ENCODE measurements at regions not wholly inside any gene's neighbourhood (a gene's known extent, or its start where the extent isn't known, plus 50 kb on each side); places are given as distances from the start of the nearest gene placed in this dataset.

DNA sequence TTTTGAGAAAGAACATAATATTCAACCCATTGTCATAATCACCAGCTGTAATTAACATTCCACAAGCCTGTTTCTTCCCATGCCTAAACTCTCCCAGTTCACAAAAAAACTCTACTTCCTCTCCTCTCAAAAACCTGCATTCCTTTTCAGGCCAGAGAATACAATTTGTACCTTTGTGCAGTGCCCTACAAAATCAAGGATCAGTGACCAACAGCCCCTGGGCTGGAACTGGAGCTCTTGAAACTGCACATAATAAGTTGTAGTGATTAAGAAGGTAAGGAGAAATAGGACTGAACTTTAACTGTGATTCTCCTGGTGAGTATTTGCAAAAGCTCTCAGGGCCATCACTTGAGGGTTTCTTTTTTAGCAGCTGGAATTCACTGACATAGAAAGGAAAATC is 472.7 kb downstream of the RFC3 start:
- no peak for DNase-seq (ENCODE audit: extremely low read depth, low read depth)

DNA sequence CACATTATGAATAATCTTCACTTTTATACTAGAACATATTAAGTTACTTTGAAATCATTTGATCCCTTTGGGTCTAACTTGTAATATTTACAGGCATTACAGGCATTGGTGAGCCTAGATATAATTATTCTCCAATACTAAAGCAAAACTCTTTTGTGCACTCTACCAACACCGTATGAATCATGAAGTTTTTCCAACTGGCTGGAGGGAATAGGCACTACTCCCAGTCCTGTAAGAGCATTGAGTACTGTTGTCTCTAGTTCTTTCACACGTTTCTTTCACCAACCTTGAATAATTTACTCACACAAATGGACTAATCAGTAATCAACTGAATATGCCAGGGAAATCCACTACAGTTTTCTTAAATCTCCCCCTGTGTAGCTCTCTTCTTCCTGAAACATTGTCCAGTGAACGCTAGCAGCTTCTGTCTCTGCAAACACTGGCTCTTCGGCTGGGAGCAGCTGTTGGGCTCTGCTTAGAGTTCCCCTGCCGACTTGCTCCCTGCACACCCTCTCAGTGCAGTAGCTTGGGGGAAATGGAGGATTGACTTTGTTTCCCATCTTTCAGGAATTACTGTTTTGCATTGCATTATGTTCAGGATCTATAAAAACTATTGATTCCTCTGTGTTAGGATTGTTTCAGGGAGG is 476.7 kb downstream of the RFC3 start:
- DNase-seq (ENCODE audit: extremely low read depth, low read depth), result no peak

DNA sequence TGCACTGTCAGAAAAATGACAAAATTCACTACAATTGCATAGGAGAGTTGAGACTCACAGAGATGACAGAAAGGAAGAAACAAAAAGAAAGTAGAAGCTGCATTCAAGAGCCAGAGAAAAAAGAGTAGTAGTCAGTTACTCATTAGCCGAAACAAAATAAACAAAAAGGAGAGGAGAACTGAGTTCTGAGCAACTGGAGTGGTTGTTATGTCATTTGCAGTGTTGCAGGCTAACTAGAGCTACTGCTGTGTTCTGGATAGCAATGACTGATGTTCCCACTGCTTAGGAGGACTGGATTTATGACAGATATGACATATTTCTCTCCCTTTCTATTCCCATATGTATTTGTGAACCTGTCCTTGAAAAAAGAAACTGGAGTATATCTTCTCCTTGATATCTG is 482.6 kb downstream of the RFC3 start:
- no peak for DNase-seq (ENCODE audit: extremely low read depth, low read depth)

DNA sequence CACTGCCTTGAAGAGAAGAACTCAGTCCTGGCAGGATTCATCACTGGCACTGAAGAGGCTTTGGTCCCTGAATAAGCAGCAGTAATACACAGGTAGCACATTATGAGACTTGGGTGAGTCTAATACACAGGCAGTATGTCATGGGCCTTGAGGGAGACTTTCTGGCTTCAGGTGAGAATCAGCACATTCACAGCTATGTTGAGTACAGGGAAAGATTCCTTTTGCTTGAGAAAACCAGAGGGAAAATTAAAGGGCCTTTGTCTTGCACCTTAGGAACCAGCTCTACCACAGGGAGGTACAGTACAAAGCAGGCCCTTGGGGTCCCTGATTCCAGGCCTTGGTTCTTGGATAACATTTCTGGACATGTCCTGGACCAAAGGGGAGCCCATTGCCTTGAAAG is 484.6 kb downstream of the RFC3 start:
- DNase-seq (ENCODE audit: extremely low read depth, low read depth), result no peak

DNA sequence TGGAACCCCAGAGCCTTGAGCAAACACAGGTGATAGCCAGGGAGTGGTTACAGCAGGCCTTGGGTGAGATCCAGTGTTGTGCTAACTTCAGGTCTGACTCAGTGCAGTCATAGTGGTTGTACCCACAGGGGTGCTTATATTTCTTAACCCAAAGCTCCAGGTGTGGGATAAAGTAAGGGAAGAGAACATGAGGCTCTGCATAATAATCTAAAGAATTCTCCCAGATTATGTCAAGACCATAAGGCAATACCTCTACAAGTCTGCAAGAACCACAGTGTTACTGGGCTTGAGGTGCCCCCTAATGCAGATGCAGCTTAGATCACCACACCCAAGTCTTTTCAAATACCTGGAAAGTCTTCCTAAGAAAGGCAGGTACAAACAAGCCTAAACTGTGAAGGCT is 485.4 kb downstream of the RFC3 start:
- no peak for DNase-seq (ENCODE audit: extremely low read depth, low read depth)

DNA sequence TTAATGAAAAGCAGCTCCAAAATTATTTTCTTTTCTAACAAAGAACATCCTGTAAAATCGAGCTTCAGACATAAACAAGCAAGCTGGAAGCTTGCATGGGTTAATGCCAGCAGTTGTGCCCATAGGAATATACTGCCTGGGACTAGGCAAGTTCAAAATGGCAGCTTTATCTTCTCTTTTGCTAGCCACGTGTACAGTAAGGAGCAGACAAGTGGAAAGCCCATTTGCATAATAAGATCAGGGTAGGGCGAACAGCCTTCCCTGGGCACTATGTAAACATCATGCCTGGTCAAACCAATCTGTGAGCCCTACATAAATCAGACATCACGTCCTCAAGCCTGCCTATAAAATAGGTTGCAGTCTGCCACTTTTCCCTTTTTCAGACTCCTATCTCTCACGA is 489.7 kb downstream of the RFC3 start:
- DNase-seq (ENCODE audit: extremely low read depth, low read depth), result no peak

DNA sequence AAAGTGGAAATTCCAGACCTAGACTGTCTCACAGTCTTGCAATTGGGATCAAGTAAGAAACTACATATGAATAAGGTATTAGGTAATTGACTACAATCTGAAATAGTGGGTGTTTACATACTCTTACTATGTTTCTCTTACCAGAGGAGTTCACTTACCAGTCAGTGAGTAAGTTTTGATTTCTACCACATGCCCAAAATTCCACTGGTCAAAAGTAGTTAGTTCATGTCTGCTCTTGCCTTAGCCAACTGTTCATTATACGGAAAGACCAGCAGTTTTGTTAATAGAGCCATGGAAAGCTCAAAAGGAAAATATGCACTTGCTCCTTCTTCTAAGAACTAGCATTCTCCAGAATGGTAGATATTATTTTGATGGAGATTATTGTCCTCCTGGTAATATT is 490.8 kb downstream of the RFC3 start:
- DNase-seq (ENCODE audit: extremely low read depth, low read depth), result no peak

DNA sequence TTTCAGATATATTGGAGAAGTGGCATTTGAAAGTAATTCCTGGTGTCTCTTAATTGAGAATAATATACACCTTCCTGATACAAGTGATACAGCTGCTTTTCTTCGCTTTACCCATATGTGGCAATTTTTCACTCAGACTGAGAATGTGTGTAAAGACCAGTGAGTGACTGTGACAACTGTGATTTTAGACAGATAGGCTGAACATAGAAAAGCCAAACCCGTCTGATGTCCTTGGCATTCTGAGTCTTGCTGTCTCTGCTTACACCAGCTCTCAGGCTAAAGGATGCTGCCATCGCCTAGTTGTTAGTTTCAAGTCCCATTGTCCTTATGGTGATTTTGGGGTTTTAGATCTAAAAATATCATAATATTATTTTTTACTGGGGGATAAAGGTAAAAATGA is 492.6 kb downstream of the RFC3 start:
- DNase-seq (ENCODE audit: extremely low read depth, low read depth), result no peak

DNA sequence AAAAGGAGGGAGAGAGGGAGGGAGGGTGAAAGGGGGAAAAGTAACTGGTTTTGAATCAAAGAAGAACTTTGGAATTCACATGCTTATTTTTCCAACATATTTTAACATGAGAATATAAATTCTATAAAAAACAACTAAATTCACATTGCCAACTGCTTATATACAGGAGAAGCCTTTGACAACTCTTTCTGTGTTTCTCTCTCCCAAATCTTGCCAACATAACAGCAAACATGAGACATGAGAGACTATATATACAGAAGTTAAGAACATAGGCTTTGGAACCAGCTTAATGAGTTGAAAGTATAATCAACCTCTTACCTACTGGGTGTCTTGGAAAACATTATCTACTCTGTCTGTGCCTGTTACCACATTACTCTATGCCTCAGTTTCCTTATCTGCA is 493.3 kb downstream of the RFC3 start:
- no peak for DNase-seq (ENCODE audit: extremely low read depth, low read depth)

DNA sequence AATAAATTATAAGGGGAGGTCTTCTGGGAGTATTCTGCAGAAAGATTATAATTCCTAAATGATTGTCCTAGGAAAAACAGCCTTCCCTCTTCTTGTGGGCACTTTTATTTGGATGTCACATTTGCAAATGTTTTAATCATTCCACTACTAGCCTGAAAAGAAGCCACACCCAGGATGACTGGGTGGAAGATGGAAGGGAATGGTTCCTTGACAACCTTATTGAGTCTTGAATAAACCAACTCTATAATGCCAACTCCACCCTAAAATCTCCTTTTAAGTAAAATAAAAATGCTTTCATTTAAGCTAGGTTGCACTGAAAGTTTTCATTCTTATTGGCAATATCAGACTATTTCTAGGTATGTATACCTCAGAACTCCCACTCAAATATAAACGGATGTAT is 494.6 kb downstream of the RFC3 start:
- no peak for DNase-seq (ENCODE audit: extremely low read depth, low read depth)

DNA sequence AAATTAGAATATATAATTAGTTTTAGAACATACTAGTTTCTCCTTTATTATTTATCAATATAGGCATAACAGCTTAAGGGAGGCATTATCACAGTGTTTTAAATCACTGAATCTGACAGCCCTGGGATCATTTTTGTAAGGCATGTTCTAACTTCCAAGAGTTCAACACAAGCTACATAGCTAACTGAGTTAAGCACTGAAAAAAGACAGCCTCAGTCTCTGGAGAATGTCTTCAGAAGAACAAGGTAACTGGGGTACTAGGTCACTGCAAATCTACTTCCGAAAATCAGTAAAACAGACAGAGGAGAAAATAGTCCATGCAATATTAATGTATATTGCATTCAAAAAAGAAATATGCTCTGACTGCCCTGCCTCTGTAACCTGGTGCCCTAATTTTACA is 502.1 kb downstream of the RFC3 start:
- no peak for DNase-seq (ENCODE audit: extremely low read depth, low read depth)

DNA sequence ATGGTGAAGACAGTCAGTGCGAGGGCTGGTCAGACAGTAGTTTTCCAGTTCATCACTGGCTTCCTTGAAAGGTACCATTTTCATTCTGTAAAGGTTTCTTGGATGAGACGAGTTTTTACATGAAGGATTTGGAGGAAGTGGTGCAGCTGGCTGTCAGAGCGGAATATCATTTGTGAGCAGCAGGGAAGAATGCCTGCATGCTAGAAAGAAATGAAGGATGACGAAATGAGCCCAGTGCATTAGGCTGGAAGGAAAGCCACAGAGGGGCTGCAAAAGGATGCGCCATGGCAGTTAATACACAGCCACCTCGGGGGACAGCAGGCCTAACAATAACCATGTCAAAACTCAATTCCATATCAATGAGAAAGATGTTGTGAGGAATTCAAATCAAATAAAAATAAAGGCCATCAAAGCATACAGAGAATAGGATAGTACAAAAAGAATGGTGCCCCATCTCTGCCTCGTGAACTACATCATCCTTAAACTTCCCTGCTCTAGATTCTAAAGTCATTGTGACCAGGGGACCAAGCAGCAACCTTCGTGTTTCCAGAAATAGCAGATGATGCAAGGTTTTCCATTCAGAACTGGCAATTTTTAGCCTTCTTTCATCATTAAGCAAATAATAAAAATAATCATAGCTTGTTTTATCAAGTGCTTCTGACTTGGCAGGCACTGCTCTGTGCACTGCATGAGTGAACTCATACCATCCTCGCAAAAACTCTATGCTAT is 504.2 kb downstream of the RFC3 start:
- DNase-seq (ENCODE audit: extremely low read depth, low read depth), result no peak

DNA sequence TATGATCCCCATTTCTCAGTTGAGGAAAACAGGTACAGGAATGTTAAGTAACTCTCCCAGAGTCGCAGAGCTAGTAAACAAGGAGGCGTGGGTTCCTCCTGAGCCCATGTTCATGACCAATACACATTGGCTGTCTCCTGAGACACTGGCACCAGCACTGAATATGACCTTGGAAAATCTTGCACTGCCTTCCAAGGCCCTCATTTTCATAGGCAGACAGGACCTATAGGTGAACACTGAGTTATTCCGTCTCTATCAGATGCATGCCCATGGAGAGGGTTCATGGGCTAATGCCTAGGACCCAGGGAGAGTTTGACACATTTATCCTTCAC is 504.8 kb downstream of the RFC3 start:
- no peak for DNase-seq (ENCODE audit: extremely low read depth, low read depth)

DNA sequence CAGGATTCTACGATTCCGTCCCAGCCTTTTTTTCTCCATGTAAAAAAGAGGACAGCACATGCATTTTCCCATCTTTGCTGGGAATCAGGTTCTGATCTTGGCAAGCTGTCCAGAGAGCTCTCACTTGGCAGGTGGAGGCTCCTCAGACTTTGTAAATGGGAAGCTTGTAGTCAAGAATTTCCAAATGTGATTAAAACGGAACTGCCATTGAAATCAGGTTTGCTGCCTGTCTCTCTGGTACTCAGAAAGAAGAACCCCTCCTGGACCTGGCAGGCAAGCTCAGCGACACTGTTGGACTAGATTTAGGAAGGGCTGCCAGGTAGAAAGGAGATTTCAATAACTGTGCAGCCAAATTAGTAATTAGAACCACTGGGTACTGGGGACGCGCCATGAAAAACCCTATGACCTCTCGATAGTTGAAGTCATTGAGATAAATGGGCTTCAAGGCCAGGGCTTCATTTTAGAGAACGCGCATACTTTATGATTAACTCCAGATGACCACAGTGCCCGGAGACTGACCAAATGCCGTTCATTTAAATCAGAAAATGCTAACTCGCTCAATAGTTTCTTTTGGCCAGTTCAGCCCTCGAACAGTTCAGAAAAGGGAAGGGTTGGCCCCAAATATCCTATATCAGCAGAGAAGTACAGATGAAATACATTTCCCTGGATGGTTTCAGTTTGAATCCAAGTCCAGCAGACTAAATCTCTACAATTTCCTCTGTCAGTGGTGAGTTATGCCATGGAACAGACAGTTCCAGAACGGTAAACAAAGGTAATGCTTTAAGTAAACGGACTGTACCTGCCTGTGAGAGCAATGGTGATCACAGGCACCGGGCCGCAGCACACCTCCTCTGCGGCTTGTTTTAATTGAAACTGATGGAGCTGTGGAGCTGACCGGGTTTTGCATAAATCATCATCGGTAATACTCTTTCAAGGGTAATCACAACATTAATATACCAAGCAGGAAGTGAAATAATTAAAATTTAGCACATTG is 517.4 kb downstream of the RFC3 start:
- DNase-seq (ENCODE audit: extremely low read depth, low read depth), result no peak

DNA sequence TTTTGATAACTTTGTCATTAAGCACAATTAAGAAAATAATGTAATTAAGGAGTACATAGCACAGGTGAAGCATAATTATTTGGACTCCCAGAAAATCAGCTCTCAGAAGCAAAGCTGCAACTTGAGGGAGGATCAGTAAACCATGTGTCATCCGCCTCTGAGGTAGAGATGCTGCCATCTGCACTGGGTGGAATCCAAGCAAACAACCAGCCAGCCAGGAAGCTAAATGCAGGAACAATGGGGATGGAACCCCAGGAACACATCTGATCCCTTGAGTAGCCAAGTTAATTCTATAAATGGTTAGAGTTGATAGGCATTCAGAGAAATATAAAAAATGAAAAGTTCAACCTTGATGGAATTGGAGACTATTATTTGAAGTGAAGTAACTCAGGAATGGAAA is 520.2 kb downstream of the RFC3 start:
- DNase-seq (ENCODE audit: extremely low read depth, low read depth), result no peak

DNA sequence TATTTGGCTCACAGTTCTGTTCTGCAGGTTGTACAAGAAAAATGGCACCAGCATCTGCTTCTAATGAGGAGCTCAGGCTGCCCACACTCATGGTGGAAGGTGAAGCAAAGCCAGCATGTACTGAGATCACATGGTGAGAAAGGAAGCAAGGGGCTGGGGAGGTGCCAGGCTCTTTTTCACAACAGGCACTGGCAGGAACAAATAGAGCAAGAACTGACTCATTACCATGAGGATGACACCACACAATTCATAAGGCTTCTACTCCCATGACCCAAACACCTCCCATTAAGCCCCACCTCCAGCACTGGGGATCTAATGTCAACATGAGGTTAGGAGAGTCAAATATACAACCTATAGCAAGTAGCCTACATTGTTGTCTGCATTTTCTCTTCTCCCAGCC is 522.6 kb downstream of the RFC3 start:
- peak; percentile 14 for DNase-seq (ENCODE audit: extremely low read depth, low read depth)

DNA sequence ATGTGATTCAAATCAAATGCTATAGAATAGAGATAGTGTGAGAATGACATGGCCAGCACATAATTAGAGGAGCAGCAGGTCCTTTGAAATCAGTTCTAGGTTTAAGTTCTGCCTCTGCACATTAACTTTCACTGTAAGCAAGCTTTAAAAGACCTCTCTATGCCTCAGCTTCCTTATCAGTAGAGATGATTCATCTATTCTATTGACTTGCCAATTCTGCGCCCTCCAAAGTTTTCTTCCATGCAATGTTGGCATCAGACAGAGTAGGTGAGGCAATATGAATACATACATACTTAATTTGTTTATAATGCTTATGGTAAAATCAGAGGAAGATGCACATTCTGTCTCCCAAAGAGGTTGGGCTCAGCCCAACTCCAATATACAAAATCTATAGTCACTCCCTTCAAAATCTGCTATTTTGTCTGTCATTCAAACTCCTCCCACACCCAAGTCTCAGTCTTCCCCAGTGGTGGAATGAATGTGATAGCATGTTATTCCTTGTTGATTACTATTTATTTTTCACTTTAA is 525.5 kb downstream of the RFC3 start:
- DNase-seq (ENCODE audit: extremely low read depth, low read depth), result no peak

DNA sequence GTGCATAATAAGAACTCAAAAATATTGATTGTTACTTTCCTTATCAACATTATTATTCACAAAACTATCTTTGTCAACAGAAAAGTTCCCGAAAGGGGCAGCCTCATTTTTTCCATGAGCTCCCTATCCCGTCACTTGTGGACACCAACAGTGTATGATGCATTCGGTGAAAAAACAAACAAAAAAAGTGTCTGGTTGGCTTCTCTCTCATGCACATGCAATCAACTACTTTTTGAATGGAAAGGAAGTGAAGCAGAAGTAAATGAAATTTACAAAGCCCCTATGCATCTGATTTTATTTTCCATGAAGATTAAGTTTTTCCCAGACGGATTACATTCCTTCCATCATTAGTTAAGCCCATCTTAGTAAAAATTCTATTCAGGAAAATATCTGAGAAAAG is 526.9 kb downstream of the RFC3 start:
- no peak for DNase-seq (ENCODE audit: extremely low read depth, low read depth)

DNA sequence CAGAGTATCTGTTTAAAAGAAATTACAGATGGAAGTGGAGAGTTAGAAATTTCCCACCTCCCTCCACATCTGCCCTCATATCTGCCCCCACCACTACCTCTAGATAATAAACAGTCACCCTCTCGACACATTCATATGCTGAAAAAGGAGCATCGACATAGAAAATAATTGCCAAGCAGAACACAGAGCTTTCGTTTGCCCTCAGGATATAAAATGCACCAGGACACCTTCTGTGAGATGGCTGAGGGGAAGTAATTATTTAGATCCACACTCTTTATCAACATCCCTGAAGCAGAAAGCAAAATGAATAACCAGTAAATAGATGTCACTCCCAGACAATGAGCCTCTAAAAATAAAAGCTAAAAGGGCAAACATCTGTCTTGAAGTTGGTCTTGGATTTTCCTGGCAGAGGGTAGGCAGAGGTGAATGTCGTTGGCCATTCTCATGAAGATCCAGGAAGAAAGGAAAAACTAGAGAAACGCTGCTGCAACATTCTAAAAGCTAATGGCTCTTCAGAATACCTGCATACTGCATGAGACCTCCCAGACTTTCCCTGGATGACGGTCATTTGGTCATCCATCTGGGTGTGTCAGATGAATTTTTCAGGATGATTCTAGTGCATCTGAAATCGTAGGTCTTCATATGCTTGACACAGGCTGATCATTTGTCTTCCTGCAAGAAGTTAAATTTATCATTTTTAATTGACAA is 527.5 kb downstream of the RFC3 start:
- no peak for DNase-seq (ENCODE audit: extremely low read depth, low read depth)

DNA sequence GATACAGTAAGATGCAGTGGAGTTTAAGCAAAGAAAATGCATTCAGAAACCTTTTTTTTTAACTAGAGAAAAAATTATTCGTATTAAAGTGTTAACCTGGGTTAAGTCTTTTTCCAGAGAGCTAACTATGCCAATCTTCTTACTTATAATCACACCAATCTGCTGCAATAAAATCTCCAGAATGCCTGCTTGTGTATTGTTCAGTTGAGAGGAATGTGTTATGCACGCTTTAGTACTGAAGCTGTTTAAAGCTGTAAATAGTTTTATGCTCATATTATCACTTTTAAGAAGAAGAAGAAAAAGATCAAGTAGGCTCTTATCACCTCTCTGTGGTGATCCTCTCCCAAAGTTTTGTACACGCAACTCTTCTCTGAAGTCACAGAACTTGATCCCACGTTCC is 528.7 kb downstream of the RFC3 start:
- DNase-seq (ENCODE audit: extremely low read depth, low read depth), result no peak

Measured in NCI-H460 (cell line).